ENCODE measurements at regions not wholly inside any gene's neighbourhood (a gene's known extent, or its start where the extent isn't known, plus 50 kb on each side); places are given as distances from the start of the nearest gene placed in this dataset.
A peak's percentile ranks its signal among the peaks of the same experiment; 100 is the strongest.

- no peak for DNase-seq
These were observed 438.5 kb downstream of the MATN1 start for GRCh38 chr1:30284728-30285475.

GRCh38 chr1:30284226-30284625, 439.2 kb downstream of the MATN1 start:
- no peak for DNase-seq

GRCh38 chr1:30283199-30283962, 440.0 kb downstream of the MATN1 start:
- DNase-seq = no peak

GRCh38 chr1:30280572-30280971, 442.8 kb downstream of the MATN1 start:
- no peak for DNase-seq

- DNase-seq = no peak
These were observed 445.5 kb downstream of the MATN1 start for GRCh38 chr1:30277911-30278310.

GRCh38 chr1:30277415-30277814, 446.0 kb downstream of the MATN1 start:
- DNase-seq = no peak

GRCh38 chr1:30275926-30276764, 447.2 kb downstream of the MATN1 start:
- no peak for DNase-seq

GRCh38 chr1:30274976-30275621, 448.3 kb downstream of the MATN1 start:
- no peak for DNase-seq

GRCh38 chr1:30274173-30274970, 449.0 kb downstream of the MATN1 start:
- DNase-seq = no peak

- no peak for DNase-seq
These were observed 449.9 kb downstream of the MATN1 start for GRCh38 chr1:30273456-30273855.

GRCh38 chr1:30273021-30273325, 450.4 kb downstream of the MATN1 start:
- no peak for DNase-seq

- DNase-seq = no peak
These were observed 450.9 kb downstream of the MATN1 start for GRCh38 chr1:30272277-30273020.

- DNase-seq = no peak
These were observed 451.7 kb downstream of the MATN1 start for GRCh38 chr1:30271401-30272276.

GRCh38 chr1:30270461-30270860, 452.9 kb downstream of the MATN1 start:
- DNase-seq = no peak

GRCh38 chr1:30268923-30269666, 454.3 kb downstream of the MATN1 start:
- DNase-seq = peak; percentile 3

GRCh38 chr1:30267856-30268255, 455.5 kb downstream of the MATN1 start:
- no peak for DNase-seq

- DNase-seq = no peak
These were observed 456.3 kb downstream of the MATN1 start for GRCh38 chr1:30267046-30267445.

GRCh38 chr1:30265127-30266070, 458.0 kb downstream of the MATN1 start:
- DNase-seq = no peak
